Ascending aorta (tissue), 2 donors: ENCODE measurements at regions not wholly inside any gene's neighbourhood (a gene's known extent, or its start where the extent isn't known, plus 50 kb on each side); places are given as distances from the start of the nearest gene placed in this dataset.
"Not testable (repeated sequence)": the region's sequence is repeated elsewhere in the genome, so short reads cannot be mapped to it uniquely, and the experiment has no call there.

Experiments
- DNase-seq, 2 donors: peaks; one replicate each; pipeline ENCODE4 v3.0.0-alpha.2; 2019; ENCODE audit warnings: low spot score in 2 of 2
- H3K27ac ChIP-seq, 2 donors: fragments of 200-600 bp; sonication (generic); one replicate each; pipeline ENCODE4 v1.5.1; 2016 to 2017; ENCODE audit warnings: mild to moderate bottlenecking in 1 of 2
- H3K27me3 ChIP-seq: fragments of 200-600 bp; sonication (generic); one replicate; pipeline ENCODE4 v1.5.1; 2017
- H3K36me3 ChIP-seq, 2 donors: fragments of 200-600 bp; sonication (generic); one replicate each; pipeline ENCODE4 v1.5.1; 2016
- H3K4me1 ChIP-seq, 2 donors: fragments of 200-600 bp; sonication (generic); one replicate each; pipeline ENCODE4 v1.5.1; 2016 to 2017; ENCODE audit warnings: mild to moderate bottlenecking in 1 of 2
- H3K4me3 ChIP-seq, 2 donors: fragments of 200-600 bp; sonication (generic); one replicate each; pipeline ENCODE4 v1.5.1; 2016 to 2017; ENCODE audit warnings: mild to moderate bottlenecking in 1 of 2
- H3K9me3 ChIP-seq, 2 donors: fragments of 200-600 bp; sonication (generic); one replicate each; pipeline ENCODE4 v1.5.1; 2016
- CTCF ChIP-seq, 3 experiments: fragments of 200-600 bp in 2 of 3; fragments of 450-650 bp in 1 of 3; sonication (generic) in 2 of 3; IDR thresholded peaks; one replicate each; pipeline ENCODE4 v1.5.1; 2016 to 2019; ENCODE audit warnings: antibody characterized with exemption in 3 of 3, mild to moderate bottlenecking in 1 of 3, moderate library complexity in 1 of 3
- intact Hi-C: fragments of 100-400 bp; cut with DNase I; formaldehyde crosslinking; loops from one replicate; pipeline ENCODE4 v1.15.1; 2023

- no peak overlapping the region for H3K27ac ChIP-seq
These were observed 145.1 kb upstream of the GRIP1 start for GRCh38 chr12:66823857-66824570.

GRCh38 chr12:66825921-66826320 is 147.0 kb upstream of the GRIP1 start:
- H3K36me3 ChIP-seq, intact Hi-C loops: not testable (repeated sequence)

More at GRCh38 chr12:66823857-66824570, 145.1 kb upstream of the GRIP1 start:
- no peaks in the 10 kb centered on the region for H3K4me1 ChIP-seq
- no peak for TF ChIP-seq CTCF (IDR thresholded peaks at IDR 0.05)
- no peak for DNase-seq
- H3K4me3 ChIP-seq = no peak overlapping the region
- H3K36me3 ChIP-seq = no peaks in the 10 kb centered on the region
- H3K9me3 ChIP-seq = no peaks in the 10 kb centered on the region
- H3K27me3 ChIP-seq = no peaks in the 10 kb centered on the region
- intact Hi-C loops = no loop called here

GRCh38 chr12:66829660-66830325 is 150.9 kb upstream of the GRIP1 start:
- Histone ChIP-seq H3K27ac (no peak overlapping the region), H3K4me1 (no peaks in the 10 kb centered on the region), H3K36me3 (no peaks in the 10 kb centered on the region), H3K27me3 (no peaks in the 10 kb centered on the region), H3K9me3 (no peaks in the 10 kb centered on the region), H3K4me3 (no peak overlapping the region)
- TF ChIP-seq CTCF (IDR thresholded peaks at IDR 0.05) = no peak
- intact Hi-C loops = no loop called here
- DNase-seq = no peak

More at GRCh38 chr12:66825921-66826320, 147.0 kb upstream of the GRIP1 start:
- H3K4me1 ChIP-seq, DNase-seq, H3K27ac ChIP-seq, H3K4me3 ChIP-seq, H3K27me3 ChIP-seq, H3K9me3 ChIP-seq: not testable (repeated sequence)

- H3K9me3 ChIP-seq = no peaks in the 10 kb centered on the region
- TF ChIP-seq CTCF (IDR thresholded peaks at IDR 0.05) = no peak
- no peak for DNase-seq
- H3K36me3 ChIP-seq = no peaks in the 10 kb centered on the region
- no peaks in the 10 kb centered on the region for H3K27me3 ChIP-seq
- no peaks in the 10 kb centered on the region for H3K4me1 ChIP-seq
- H3K27ac ChIP-seq = no peak overlapping the region
- intact Hi-C loops = no loop called here
- no peak overlapping the region for H3K4me3 ChIP-seq
These were observed 152.6 kb upstream of the GRIP1 start for GRCh38 chr12:66831495-66831894.

- Histone ChIP-seq H3K27me3 (no peaks in the 10 kb centered on the region), H3K36me3 (no peaks in the 10 kb centered on the region), H3K4me1 (no peaks in the 10 kb centered on the region), H3K9me3 (no peaks in the 10 kb centered on the region), H3K27ac (no peak overlapping the region), H3K4me3 (no peak overlapping the region)
- intact Hi-C loops = no loop called here
- DNase-seq = no peak
- no peak for TF ChIP-seq CTCF (IDR thresholded peaks at IDR 0.05)
These were observed 154.1 kb upstream of the GRIP1 start for GRCh38 chr12:66832997-66833396.

GRCh38 chr12:66836623-66837310 is 157.9 kb upstream of the GRIP1 start:
- Histone ChIP-seq H3K4me3 (no peak overlapping the region), H3K27ac (no peak overlapping the region), H3K9me3 (no peaks in the 10 kb centered on the region), H3K27me3 (no peaks in the 10 kb centered on the region), H3K36me3 (no peaks in the 10 kb centered on the region), H3K4me1 (no peaks in the 10 kb centered on the region)
- TF ChIP-seq CTCF (IDR thresholded peaks at IDR 0.05) = no peak
- DNase-seq = no peak
- intact Hi-C loops = no loop called here
